GM12892 (cell line): ENCODE measurements at regions not wholly inside any gene's neighbourhood (a gene's known extent, or its start where the extent isn't known, plus 50 kb on each side); places are given as distances from the start of the nearest gene placed in this dataset.

Experiments
- POLR2AphosphoS5 ChIP-seq: IDR thresholded peaks from 2 replicates; pipeline ENCODE4 v1.6.1; 2011; ENCODE audit warnings: low read depth, low read length, control low read depth
- TAF1 ChIP-seq: IDR thresholded peaks from 2 replicates; pipeline ENCODE4 v1.6.1; 2011; ENCODE audit warnings: low read depth, mild to moderate bottlenecking, control low read depth, low read length, borderline replicate concordance

DNA sequence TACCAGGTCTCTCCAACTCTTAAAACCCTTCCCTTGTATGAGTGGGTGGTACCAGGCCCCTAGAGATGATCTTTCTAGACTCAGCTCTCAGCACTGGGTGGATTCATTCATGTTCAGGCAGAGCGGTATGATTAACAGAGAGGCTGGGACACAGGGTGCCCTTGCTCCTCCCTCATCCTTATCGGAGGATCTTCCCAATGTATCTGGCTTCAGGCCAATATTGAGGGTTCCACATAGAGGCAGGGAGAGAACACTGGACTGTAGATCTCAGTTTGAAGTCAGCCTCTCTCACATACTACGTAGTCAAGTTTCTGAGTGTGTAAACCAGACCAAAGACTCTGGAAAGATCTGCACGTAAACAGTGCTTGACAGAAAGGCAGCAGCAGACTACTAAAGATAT, 366.2 kb downstream of the DHX35 start:
- TF ChIP-seq TAF1 (no peak), POLR2AphosphoS5 (no peak)
